SU-DHL-6 (cell line): ENCODE measurements at regions not wholly inside any gene's neighbourhood (a gene's known extent, or its start where the extent isn't known, plus 50 kb on each side); places are given as distances from the start of the nearest gene placed in this dataset.

Experiments used
- H2AFZ ChIP-seq: fragments of 200-600 bp; sonication (generic); 2 replicates; pipeline ENCODE4 v1.6.1; 2014; ENCODE audit warnings: low read depth, mild to moderate bottlenecking, moderate library complexity, mixed read lengths, antibody characterized with exemption, low read length; ENCODE audit not compliant: severe bottlenecking
- H3F3A ChIP-seq: fragments of 200-600 bp; shearing (Covaris generic); 2 replicates; pipeline ENCODE4 v1.6.0; 2016; ENCODE audit warnings: antibody characterized with exemption, mild to moderate bottlenecking; ENCODE audit not compliant: insufficient read depth
- H3K27ac ChIP-seq: fragments of 200-600 bp; sonication (generic); 2 replicates; pipeline ENCODE4 v1.5.1; 2016; ENCODE audit warnings: low read depth, mild to moderate bottlenecking, low read length, moderate library complexity, mixed read lengths
- H3K27me3 ChIP-seq: fragments of 200-600 bp; sonication (generic), shearing (Covaris generic); 2 replicates; pipeline ENCODE4 v1.6.0; 2014; ENCODE audit warnings: mild to moderate bottlenecking, low read length
- H3K36me3 ChIP-seq: fragments of 200-600 bp; sonication (generic); 2 replicates; pipeline ENCODE4 v1.6.1; 2014; ENCODE audit warnings: mild to moderate bottlenecking, low read length, mixed read lengths
- H3K4me2 ChIP-seq: fragments of 300-600, 200-600 bp; shearing (Covaris generic), sonication (generic); 2 replicates; pipeline ENCODE4 v1.6.0; 2014; ENCODE audit warnings: low read length, low read depth, mild to moderate bottlenecking; ENCODE audit not compliant: poor library complexity, severe bottlenecking
- H3K4me3 ChIP-seq: fragments of 200-600 bp; sonication (generic); 2 replicates; pipeline ENCODE4 v1.5.1; 2014; ENCODE audit warnings: antibody characterized with exemption, low read length, mild to moderate bottlenecking, mixed read lengths; ENCODE audit not compliant: insufficient read depth, poor library complexity, severe bottlenecking
- H3K79me2 ChIP-seq: fragments of 200-600 bp; sonication (generic); 2 replicates; pipeline ENCODE4 v1.6.1; 2014; ENCODE audit warnings: mild to moderate bottlenecking, low read length, moderate library complexity; ENCODE audit not compliant: insufficient read depth
- H3K9ac ChIP-seq: fragments of 200-600 bp; sonication (generic); 2 replicates; pipeline ENCODE4 v1.7.0; 2014; ENCODE audit warnings: mild to moderate bottlenecking, low read length
- H3K9me2 ChIP-seq: fragments of 200-600 bp; sonication (generic); replicated peaks from 2 replicates; pipeline ENCODE4 v1.6.1; 2014; ENCODE audit warnings: low read length; ENCODE audit not compliant: insufficient read depth
- H3K9me3 ChIP-seq: fragments of 200-600 bp; sonication (generic); 2 replicates; pipeline ENCODE4 v1.6.1; 2014; ENCODE audit warnings: low read length, mixed read lengths; ENCODE audit not compliant: insufficient read depth
- H4K20me1 ChIP-seq: fragments of 200-600 bp; sonication (generic); 2 replicates; pipeline ENCODE4 v1.6.1; 2014; ENCODE audit warnings: low read depth, mild to moderate bottlenecking, antibody characterized with exemption, low read length, moderate library complexity, mixed read lengths
- EZH2phosphoT487 ChIP-seq: fragments of 200-600 bp; sonication (generic), shearing (Covaris generic); conservative IDR thresholded peaks from 2 replicates; pipeline ENCODE4 v1.6.1; 2018; ENCODE audit warnings: mild to moderate bottlenecking, antibody characterized with exemption, low read length, moderate library complexity, mixed read lengths
- TF ChIP-seq, protein P1 (sequence below): fragments of 200-600 bp; sonication (generic); IDR thresholded peaks from one replicate; pipeline ENCODE4 v1.5.1; 2017; ENCODE audit warnings: antibody characterized with exemption, mild to moderate bottlenecking, low read length, moderate library complexity; ENCODE audit not compliant: insufficient read depth, poor library complexity, severe bottlenecking

DNA sequence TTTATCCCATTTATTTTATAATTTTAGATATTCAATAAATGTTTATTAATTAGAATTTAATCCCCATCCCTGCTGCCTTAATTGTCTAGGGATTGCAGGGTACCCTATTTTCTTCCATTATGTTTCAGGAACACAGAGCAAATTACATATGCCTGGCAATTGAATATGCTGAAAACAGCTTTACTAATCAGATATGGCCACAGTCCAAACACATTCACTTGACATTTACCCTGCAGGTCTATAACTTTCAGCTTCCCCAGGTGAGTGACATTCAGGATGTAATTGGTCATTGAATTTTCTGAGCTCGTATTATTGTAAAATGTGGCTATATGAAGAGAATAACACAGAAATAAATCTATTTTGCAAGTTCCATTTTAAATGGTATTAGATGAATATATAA, 218.7 kb upstream of the NDST4 start:
- Histone ChIP-seq H4K20me1 (no peaks in the 10 kb centered on the region), H3K36me3 (no peaks in the 10 kb centered on the region), H3K9me3 (no peaks in the 10 kb centered on the region), H3K27me3 (no peaks in the 10 kb centered on the region), H2AFZ (no peak overlapping the region), H3K27ac (no peak overlapping the region), H3K9me2 (no peaks in the 10 kb centered on the region), H3K79me2 (no peaks in the 10 kb centered on the region), H3K4me2 (no peak overlapping the region), H3K4me3 (no peak overlapping the region), H3F3A (no peaks in the 10 kb centered on the region), H3K9ac (no peak overlapping the region)
- no peak for TF ChIP-seq EZH2phosphoT487
- TF ChIP-seq, protein P1, sequence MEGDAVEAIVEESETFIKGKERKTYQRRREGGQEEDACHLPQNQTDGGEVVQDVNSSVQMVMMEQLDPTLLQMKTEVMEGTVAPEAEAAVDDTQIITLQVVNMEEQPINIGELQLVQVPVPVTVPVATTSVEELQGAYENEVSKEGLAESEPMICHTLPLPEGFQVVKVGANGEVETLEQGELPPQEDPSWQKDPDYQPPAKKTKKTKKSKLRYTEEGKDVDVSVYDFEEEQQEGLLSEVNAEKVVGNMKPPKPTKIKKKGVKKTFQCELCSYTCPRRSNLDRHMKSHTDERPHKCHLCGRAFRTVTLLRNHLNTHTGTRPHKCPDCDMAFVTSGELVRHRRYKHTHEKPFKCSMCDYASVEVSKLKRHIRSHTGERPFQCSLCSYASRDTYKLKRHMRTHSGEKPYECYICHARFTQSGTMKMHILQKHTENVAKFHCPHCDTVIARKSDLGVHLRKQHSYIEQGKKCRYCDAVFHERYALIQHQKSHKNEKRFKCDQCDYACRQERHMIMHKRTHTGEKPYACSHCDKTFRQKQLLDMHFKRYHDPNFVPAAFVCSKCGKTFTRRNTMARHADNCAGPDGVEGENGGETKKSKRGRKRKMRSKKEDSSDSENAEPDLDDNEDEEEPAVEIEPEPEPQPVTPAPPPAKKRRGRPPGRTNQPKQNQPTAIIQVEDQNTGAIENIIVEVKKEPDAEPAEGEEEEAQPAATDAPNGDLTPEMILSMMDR = no peak

DNA sequence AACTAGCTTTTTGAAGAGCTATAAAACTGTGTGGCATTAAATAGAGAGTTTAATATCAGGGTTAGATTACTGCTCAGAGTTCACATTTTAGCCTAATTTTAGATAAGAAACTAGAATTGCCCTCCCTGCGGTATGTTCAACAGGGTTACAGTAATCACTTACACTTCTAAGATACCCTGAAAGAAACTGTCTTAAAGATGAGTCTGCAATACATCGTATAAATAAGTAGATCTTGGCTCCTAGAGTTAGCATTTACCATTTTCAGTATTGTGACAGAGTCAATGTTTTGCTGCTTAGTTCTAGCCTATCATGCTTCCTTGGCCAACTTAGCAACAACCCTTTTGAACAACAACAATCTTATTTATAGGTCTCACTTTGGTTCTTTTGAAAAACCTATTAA, 217.8 kb upstream of the NDST4 start:
- Histone ChIP-seq H3K4me2 (no peak overlapping the region), H3K4me3 (no peak overlapping the region), H3K36me3 (no peaks in the 10 kb centered on the region), H3K9ac (no peak overlapping the region), H3K9me3 (no peaks in the 10 kb centered on the region), H3K9me2 (no peaks in the 10 kb centered on the region), H3K27me3 (no peaks in the 10 kb centered on the region), H3K79me2 (no peaks in the 10 kb centered on the region), H3K27ac (no peak overlapping the region), H4K20me1 (no peaks in the 10 kb centered on the region), H2AFZ (no peak overlapping the region), H3F3A (no peaks in the 10 kb centered on the region)
- TF ChIP-seq EZH2phosphoT487 = no peak
- TF ChIP-seq, protein P1 = no peak

DNA sequence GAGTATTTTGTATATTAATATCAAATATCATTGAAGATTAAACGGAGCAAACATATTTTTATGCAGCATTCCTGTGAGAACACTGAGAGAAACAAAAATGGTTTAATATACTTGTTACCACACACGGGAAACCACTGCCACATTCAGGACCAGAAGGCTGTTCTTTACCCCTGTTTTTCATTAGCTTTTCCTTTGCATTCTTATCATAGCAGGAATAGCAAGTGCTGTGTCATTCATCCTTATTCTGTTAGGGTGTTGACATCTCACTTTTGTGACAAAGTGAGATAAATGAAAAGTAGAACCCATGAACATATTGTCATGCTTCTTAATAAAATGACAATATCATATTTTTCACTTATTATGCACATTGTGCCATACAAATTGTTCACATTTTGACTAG, 212.4 kb upstream of the NDST4 start:
- Histone ChIP-seq H3K9me2 (no peaks in the 10 kb centered on the region), H3K79me2 (no peaks in the 10 kb centered on the region), H3K9ac (no peak overlapping the region), H3K36me3 (no peaks in the 10 kb centered on the region), H3K27ac (no peak overlapping the region), H3K9me3 (no peaks in the 10 kb centered on the region), H3K4me2 (no peak overlapping the region), H3F3A (no peaks in the 10 kb centered on the region), H2AFZ (no peak overlapping the region), H3K27me3 (no peaks in the 10 kb centered on the region), H3K4me3 (no peak overlapping the region), H4K20me1 (no peaks in the 10 kb centered on the region)
- TF ChIP-seq, protein P1 = no peak
- TF ChIP-seq EZH2phosphoT487 = no peak
